GM18858 (cell line): ENCODE measurements at regions not wholly inside any gene's neighbourhood (a gene's known extent, or its start where the extent isn't known, plus 50 kb on each side); places are given as distances from the start of the nearest gene placed in this dataset.

ENCODE experiments used
- ATAC-seq: cut with Tn5 transposase; IDR thresholded peaks from one replicate; pipeline ENCODE4 v1.9.1; 2021; ENCODE audit not compliant: unreplicated experiment

DNA sequence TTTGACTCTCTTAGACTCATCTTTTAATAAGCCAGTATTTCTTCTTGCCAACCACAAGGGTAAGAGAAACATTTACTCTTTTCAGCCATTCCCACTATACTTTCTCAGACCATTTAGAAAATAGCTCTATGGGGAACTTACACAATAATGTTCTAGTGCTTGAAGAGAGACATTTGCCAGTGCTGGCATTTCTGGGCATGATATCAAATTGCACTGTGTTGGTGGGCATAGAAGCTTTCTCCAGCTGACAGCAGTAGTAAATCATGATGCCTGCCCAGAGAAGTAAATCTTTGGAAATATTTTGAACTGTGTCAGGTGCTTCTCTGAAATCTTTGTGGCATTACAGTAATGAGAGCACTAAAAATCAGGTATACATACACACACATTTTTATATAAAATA, 346.6 kb downstream of the CBLN2 start:
- ATAC-seq = no peak

DNA sequence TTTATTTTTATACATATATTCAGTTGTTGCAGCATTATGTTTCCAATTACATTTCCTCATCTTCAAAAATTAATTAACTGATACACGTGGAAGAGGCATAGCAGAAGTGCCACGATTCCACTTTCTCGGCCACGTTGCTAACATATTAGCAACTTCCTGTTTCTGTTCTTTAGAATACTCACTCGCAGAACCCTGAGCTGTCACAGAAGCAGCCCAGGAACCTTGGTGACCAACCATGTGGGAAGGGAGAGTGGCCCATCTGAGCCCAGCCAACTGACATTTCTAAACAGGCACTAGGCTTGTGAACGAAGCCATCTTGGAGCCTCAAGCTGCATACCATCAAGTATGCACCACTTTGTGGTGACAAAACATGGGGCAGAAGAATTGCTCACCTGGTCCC, 350.1 kb downstream of the CBLN2 start:
- ATAC-seq = no peak

DNA sequence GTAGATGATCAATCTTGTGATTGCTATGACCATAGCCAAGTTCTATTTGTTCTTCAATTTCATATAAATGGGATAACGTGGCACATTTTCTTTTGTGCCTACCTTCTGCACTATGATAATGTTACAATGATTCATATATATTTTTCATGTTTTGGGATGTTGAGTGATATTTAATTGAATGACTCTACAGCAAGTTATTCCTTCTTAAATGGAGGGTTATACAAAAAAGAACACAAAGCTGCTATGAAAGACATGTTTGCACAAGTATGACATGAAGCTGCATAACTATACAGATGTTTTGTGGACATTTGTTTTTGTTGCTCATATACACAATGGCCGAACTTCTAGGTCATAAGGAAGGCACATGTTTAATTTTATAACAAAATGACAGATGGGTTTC, 356.2 kb downstream of the CBLN2 start:
- ATAC-seq = no peak

DNA sequence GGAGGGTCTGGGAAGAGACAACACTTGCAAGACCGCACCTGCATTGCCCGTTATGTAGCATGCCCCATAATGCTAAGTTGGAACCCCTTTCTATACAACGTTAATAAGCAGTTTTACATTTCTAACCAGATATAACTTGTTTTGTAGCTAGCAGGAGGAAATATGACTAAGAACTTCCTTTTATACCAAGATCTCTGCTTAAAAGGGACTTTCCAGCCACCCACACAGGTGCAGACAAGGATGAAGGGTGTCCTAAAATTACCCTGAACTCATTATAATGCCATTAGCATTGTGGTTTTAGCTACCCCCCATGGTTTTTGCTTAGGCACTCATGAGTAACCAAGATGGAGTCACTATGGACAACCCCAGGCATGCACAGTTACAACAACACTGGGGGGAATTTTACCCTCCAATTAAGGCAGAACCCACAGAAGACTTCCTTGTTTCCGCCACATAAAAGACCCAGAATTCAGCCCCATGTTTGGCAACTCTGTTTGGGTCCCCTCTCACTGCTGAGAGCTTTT, 362.8 kb downstream of the CBLN2 start:
- ATAC-seq = peak; percentile 94

DNA sequence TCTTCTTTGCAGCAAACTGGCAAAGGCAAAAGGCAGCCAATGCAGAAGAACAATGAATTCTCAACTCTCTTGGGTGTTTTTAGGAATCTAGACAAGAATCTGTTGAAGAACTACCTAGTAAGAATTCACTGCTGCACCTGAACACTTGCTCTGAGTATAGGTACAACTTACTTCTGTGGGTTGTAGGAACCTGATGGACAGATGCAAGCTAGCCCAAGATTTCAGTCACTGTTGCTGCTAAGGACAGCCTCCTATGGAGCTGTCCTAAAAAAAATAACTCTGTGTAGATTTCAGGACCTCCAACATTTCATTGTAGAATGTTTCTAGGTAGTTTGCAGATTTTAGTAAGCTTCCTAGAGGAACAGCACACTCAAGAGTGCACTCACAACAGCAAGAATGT, 363.5 kb downstream of the CBLN2 start:
- ATAC-seq = no peak

DNA sequence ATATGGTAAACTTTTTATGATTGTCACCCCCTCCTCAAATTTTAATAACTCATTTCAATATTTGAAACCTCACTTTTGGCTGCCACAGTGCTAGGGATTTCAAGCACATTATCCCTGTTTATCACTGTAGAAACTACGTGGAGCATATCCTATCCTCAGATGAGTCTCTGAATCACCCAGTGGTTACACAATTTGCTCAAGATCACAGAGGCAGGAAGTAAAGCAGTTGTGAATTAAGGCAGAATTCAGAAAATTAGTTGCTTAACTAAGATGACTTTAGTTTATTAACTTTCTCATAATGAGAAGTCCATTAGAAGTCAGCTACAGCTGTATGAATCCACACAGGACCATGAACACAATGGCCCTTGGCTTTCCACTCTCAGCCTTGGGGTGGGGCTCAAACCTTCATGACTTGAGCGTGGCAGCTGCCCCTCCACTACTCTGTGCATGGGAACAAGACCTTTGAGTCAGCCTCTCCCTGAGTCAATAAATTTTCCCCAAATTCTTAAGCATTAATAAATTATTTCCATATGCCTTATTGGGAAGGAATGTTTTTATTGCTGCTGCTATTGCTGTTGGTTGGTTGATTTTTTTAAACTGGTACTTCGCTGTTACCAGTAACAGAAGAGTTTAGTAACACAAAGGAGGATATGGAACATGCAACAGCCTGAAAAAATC, 369.0 kb downstream of the CBLN2 start:
- ATAC-seq = no peak

DNA sequence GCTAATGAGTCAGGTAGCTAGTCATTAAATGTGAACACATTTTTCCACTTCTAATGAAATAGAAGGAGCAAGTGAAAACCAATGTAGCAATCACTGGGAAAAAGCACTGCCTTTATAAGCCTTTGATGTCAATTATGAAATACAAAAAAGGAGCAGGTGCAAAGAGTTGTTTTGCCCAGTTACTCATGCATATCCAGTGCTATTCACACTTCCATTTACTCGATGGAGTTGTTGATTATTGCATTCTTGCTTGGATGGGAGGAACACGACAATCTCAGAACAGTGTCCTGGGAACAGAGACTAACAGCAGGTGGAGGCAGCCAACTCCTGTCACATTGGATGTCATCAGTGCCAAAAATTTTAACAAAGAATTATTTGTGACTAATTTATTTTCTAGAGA, 372.5 kb downstream of the CBLN2 start:
- ATAC-seq = no peak

DNA sequence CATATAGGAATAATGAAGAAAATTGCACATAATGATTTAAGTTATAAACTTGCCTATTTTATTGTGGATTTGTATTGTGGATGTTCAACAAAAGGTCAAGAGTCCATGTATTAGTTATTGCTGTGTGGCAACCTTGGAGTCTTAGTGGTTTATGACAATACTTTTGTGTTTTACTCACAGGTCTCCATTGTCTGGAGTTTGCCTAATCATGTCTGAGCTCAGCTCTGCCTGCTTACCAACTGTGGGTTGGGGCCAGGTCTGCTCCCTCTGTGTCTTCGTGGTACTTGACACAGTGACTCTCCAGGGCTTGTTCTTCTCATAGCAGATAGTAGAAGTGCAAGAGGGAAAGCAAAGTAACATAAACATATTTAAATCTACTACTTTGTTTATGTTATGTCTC, 382.5 kb downstream of the CBLN2 start:
- no peak for ATAC-seq

DNA sequence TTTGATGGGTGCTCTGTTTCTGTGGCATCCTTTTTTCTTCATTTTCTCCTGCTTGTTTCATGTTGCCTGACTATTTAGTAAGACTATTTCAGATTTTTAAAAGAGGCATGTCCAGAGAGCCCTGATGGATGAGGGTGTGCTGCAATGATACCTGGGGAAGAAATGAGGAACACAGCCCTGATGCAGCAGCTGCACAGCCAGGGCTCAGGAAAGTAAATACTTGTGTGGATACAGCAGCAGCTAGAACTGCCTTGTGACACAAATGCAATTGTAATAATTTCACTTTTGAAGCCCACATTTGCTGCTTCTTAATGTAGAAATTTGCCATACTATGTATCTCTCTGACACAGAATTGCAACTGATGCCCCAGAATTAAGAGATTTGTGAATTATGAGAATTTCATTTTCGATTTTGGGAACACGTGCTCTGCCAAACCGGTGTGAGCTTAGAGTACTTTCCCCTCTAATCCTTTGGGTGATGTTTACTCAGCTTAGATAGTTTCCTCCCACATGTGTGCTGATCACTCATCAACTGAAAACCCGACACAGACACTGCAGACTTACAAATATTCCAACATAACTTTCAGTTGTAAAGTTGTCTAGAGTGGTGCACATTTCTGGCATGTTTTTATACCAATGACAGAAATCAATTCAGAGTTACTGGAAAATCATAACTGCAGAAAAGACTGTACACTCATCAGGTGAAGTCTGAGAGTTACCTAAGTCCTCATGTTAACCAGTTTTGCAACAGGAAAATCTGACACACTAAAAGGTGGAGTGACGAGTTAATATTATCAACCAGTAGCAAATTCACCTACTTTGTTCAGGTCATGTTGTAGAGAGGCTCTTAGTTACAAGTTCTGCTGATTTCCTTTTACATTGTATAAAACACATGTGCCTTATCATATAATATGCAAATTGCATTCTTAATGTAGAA, 383.4 kb downstream of the CBLN2 start:
- peak; percentile 72 for ATAC-seq

DNA sequence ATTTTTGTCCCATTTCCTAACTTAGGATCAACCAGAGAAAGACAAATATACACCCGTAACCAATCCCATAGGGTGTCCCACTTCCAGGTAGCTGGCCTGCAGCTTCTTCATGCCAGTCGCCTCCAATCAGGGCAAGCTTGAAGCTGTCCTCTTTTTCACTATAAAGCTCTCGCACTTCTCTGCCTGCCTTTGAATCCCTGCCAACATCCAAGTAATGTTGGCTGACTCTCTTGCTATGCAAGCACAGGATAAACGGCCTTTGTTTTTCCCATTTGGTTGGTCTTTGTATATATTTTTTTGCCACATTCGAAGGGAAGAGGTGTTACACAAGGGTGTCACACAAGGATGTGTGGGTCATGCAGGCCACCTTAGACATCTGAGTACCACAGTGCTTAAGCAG, 388.8 kb downstream of the CBLN2 start:
- ATAC-seq = no peak

DNA sequence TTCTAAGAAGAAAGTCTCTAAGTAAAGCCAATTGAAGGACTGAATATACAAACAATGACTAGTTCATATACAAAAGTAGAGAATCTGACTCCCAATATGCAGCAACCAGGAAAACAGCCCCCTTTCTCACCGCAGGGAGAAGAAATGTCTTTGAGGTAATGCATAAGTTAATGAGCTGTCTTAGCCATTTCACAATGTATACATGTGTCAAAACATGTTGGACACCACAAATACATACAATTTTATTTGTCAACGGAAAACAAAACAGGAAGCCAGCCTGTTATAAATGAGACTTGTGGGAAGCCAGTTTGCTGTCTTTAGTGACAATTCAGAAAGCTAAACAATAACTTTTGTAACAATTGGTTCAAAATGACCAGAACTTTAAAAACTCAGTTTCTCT, 389.2 kb downstream of the CBLN2 start:
- no peak for ATAC-seq

DNA sequence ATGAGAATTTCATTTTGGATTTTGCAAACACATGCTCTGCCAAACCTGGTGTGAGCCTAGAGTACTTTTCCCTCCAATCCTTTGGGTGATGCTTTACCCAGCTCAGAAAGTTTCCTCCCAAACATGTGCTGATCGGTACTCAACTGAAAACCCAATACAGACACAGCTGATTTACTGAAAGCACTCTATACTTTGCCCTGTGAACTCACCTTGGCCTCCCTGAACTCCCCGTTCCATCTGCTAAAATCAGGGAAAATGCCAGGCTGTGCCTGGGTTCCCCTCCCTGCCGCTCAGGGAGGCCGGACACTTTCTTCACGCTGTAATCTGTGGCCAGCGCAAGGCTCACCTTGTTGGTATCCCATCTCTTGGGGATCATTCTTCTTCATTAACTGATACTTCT, 391.2 kb downstream of the CBLN2 start:
- ATAC-seq = no peak

DNA sequence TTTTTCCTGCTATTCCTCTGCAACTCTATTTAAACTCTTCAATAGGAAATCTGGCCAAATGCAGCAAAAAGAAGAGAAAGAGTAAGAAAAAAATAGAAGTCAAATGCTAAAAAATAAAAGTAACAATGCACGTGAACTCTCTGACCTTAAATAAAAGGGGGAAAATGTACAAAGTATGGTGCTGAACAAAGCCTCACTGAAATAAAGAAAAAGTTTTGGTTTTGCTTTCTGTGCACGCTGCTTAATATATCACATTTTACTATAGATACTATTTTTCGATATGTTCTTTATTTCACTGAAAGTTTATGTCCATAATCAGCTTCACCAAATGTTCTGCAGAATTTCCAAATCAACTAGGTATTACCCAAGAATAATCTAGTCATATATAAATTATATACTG, 396.3 kb downstream of the CBLN2 start:
- ATAC-seq = no peak

DNA sequence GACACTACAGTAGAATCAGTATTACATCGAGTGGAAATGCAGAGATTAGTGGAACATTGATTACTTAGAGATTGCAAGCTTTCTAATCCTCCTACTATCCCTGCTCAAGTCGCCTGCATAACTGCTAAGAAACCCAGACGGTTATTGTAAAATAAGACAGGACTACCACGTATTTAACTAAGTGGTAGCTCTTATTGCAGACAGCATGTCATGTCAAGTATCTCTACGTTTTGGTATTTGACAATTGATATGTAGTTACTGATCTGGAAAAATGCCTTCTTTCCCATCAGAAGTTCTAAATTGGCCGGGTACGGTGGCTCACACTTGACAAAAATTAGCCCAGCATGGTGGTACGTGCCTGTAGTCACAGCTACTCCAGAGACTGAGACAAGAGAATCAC, 404.1 kb downstream of the CBLN2 start:
- ATAC-seq = no peak

DNA sequence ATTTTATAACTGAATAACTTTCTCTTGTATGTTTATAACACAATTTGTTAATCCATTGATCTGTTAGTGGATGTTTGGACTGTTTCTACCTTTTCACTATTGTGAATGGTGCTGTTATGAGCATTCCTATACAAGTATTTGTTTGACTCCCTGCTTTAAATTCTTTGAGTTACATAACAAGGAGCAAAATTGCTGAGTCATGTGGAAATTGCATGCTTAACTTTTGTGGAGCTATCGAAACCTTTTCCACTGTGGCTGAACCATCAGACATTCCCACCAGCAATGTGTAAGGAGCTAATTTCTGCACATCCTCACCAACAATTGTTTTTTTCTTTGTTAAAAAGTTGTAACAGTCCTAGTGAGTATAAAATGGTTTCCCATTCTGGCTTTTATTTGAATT, 415.5 kb downstream of the CBLN2 start:
- ATAC-seq = no peak

DNA sequence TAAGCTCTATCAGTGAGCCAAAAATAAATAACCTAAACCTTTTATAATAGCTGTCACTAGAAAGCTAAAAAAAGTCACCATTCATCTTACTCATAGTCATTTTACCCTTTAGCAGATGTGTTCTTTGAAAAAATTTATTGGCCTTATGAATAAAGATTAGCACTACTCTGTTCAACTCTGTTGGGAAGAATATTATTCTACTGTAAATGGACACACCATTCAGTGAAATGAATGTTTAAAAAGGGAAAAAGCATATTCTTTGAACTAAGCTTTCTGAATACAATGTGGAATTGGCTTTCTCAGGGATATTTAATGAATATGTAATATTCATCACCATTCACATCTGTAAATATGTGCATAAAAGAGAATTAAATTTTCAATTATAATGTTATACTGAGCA, 422.0 kb downstream of the CBLN2 start:
- ATAC-seq = no peak

DNA sequence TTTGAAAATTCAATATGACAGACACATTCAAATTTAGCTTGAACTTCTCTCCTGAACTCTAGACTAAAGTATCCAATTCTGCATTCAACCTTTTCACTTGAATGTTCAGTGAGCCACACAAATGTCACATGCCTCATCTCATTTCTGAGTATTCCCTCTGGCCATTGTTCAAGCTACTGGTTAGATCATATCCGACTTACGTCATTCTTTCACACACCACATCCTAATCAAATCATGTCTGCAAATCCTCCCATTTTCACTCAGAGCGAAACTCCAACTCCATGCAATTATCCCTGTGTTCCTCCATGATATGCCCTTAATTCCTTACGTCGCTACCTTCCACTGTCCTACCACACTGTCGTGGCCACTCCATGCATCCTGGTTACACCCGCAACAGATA, 425.1 kb downstream of the CBLN2 start:
- ATAC-seq = no peak

DNA sequence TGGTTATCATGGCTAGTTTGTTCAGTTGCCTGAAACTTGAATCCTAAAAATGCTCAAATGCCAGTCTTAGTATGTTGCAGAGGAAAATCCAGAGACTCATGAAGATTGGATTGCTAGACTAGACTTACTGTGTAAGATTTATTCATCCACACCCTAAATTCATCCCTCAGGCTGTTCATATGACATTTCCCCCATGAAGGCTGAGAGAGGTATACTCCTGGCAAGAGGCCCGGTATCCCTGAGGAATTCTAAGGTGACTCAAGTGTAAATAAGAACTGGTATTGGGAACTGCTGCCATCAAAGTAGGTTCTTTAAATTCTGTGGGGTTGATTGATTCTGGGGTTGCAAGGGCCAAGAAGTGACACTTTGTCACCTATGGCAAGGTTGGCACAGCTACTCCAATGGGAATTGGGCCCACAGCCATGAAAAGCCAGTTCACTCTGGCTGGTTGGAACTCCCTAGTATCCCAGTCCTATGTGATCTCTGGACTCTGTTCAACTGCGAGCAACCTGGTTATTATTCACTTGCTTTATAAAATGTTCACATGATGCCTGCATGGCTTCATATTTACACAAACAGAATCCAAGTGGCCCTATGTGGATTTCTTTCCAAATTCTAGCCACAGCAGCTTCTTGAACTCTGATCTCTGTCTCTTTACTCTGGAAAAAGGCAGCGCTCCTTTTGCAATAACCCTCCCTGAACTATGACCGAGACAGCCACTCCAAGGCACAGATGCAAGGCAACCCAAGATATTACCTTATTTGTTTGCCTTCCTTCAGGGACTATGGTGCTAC, 429.1 kb downstream of the CBLN2 start:
- no peak for ATAC-seq

DNA sequence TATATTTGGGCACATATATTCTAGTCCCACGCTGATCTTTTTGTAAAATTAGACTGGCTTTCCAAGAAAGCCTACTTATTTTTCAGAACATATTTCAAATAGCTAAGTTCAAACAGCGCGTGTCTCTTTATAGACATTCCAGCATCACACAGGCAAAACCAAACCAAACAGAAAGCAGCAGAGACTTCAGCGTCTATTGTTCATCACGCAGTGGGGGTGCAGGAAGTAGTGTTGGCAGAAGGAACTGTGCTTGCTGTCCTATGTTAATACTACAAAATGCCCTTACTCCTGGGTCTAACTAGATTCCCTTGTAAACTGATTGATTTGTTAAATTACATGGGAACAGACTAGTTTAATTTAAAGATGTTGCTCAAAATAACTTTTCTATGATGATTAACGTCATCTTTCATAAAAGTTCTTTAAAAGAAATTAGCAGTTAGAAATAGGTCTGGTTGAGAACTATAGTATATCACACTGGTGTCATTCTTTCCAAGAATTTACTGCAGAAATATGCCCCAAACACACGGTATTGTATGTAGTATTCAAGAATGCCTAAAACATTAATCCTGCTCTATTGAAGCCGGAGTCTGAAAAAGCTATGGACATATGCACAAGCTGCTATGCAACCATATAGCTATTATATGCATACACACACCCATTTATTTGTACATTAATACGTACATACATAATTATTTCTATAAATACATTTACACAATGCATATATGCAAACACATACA, 436.3 kb downstream of the CBLN2 start:
- no peak for ATAC-seq

DNA sequence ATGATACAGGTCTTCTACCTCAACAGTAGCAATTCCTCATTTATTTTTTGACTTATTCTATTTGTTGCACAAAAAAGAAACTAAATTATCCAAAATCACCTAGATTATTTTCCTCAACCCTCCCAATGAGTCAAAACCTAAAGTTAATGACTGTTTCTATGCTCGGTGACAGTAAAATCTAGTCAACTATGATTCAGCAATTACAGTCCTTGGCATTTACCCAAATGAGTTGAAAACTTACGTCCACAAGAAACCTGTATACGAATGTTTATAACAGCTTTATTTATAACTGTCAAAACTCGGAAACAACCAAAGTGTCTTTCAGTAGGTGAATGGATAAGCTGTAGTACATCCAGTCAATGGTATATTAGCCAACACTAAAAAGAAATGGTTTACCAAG, 439.3 kb downstream of the CBLN2 start:
- no peak for ATAC-seq

DNA sequence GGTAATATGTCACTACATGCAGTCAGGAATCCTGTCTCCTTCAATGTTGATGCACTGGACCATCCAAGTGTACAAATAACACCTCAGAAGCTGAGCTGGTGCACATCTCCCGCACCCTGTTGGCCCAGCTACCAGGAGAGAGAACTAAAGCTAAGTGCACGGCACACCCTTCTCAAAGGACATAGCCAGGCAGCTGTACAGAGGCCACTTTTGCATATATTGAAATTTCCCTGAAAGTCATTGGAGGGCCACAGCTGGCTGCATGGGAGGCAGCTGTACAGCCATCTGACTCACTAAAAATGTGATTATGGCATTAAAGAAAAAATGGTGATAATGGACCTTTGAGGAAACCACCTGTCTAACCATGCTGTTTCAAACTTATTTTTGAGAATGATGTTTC, 441.7 kb downstream of the CBLN2 start:
- ATAC-seq = no peak
